HG02763 (cell line): ENCODE measurements at regions not wholly inside any gene's neighbourhood (a gene's known extent, or its start where the extent isn't known, plus 50 kb on each side); places are given as distances from the start of the nearest gene placed in this dataset.

Experiments used
- ATAC-seq: cut with Tn5 transposase; IDR thresholded peaks from one replicate; pipeline ENCODE4 v1.9.1; 2021; ENCODE audit warnings: mild to moderate bottlenecking, moderate library complexity; ENCODE audit not compliant: unreplicated experiment

GRCh38 chr9:86893811-86894490 is 53.4 kb downstream of the GAS1 start:
- no peak for ATAC-seq

- no peak for ATAC-seq
Measured at GRCh38 chr9:86892576-86892975, 54.7 kb downstream of the GAS1 start.

GRCh38 chr9:86891886-86892437 is 55.3 kb downstream of the GAS1 start:
- no peak for ATAC-seq

- ATAC-seq: no peak
Measured at GRCh38 chr9:86891091-86891490, 56.2 kb downstream of the GAS1 start.

GRCh38 chr9:86885232-86885631 is 62.1 kb downstream of the GAS1 start:
- no peak for ATAC-seq

GRCh38 chr9:86876621-86877196 is 70.6 kb downstream of the GAS1 start:
- no peak for ATAC-seq

- ATAC-seq: no peak
Measured at GRCh38 chr9:86868616-86869015, 78.7 kb downstream of the GAS1 start.

GRCh38 chr9:86867804-86868313 is 79.4 kb downstream of the GAS1 start:
- ATAC-seq: no peak

GRCh38 chr9:86865952-86866351 is 81.4 kb downstream of the GAS1 start:
- ATAC-seq: no peak

GRCh38 chr9:86860006-86860405 is 87.3 kb downstream of the GAS1 start:
- ATAC-seq: no peak

- no peak for ATAC-seq
Measured at GRCh38 chr9:86859056-86859455, 88.2 kb downstream of the GAS1 start.

- ATAC-seq: no peak
Measured at GRCh38 chr9:86858009-86858408, 89.3 kb downstream of the GAS1 start.

- ATAC-seq: no peak
Measured at GRCh38 chr9:86856259-86856658, 91.0 kb downstream of the GAS1 start.

- no peak for ATAC-seq
Measured at GRCh38 chr9:86854898-86855523, 92.3 kb downstream of the GAS1 start.

GRCh38 chr9:86846656-86847055 is 100.7 kb downstream of the GAS1 start:
- no peak for ATAC-seq

- no peak for ATAC-seq
Measured at GRCh38 chr9:86843206-86843605, 104.1 kb downstream of the GAS1 start.

GRCh38 chr9:86842573-86842972 is 104.7 kb downstream of the GAS1 start:
- no peak for ATAC-seq

- ATAC-seq: no peak
Measured at GRCh38 chr9:86839522-86839921, 107.8 kb downstream of the GAS1 start.

GRCh38 chr9:86838519-86839497 is 108.5 kb downstream of the GAS1 start:
- no peak for ATAC-seq

GRCh38 chr9:86837345-86837744 is 110.0 kb downstream of the GAS1 start:
- no peak for ATAC-seq

GRCh38 chr9:86836797-86837196 is 110.5 kb downstream of the GAS1 start:
- ATAC-seq: peak; percentile 57
